ENCODE measurements at regions not wholly inside any gene's neighbourhood (a gene's known extent, or its start where the extent isn't known, plus 50 kb on each side); places are given as distances from the start of the nearest gene placed in this dataset.

DNA sequence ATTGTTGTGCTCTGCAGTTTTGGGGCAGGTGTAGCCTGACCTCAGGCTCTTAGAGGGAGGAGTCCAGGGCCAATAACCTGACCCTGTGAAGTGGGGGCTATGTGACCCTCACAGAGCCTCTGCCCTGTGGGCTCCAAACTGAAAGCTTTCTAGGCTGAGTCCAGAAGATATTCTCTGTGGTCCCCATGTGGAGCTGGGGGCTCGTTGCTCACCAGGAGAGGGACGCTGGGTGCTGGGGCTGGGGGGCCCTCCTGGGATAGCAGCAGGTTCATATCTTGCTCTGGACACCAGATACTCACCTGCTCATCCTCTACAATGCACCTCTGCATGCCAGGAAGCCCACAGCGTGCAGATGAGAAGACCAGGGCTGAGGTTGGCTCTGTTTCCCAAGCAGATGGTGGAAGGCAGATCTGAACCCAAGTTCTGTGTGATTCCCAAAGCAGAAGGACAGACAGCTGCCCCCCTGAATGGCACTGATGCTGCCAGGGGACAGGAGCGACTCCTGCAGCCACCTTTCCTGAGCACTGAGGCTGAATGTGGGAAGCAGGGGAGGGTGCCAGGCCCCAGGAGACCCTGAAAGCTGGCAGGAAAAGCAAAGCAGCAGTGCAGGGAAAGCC is 1022.0 kb downstream of the TBC1D22A start:
- TF ChIP-seq GATA2 (IDR thresholded peaks at IDR 0.05; ENCODE audit: low read depth, low read length) (no peak), GATA3 (IDR thresholded peaks at IDR 0.05; ENCODE audit: low read depth, low read length) (no peak)
